ENCODE measurements at regions not wholly inside any gene's neighbourhood (a gene's known extent, or its start where the extent isn't known, plus 50 kb on each side); places are given as distances from the start of the nearest gene placed in this dataset.

- H3K9ac ChIP-seq (ENCODE audit: low read length) = no peak overlapping the region
- no peaks in the 10 kb centered on the region for H3K79me2 ChIP-seq (ENCODE audit: insufficient read depth, low read length)
- POLR2A ChIA-PET = no interaction called here
- RAD21 ChIA-PET (ENCODE audit: low non-redundant PET in 1 of 2, low total read pairs in 2 of 2, uncharacterized antibody in 2 of 2, unreplicated experiment in 2 of 2) = no interaction called here
- no peaks in the 10 kb centered on the region for H3K4me1 ChIP-seq (ENCODE audit: control insufficient read depth in 1 of 2, insufficient read depth in 2 of 2, low read length in 2 of 2)
- no peak overlapping the region for H3K27ac ChIP-seq (ENCODE audit: low read depth, low read length)
- CTCF ChIA-PET = no interaction called here
- TF ChIP-seq ZBTB33 (IDR thresholded peaks at IDR 0.05; ENCODE audit: extremely low read depth, insufficient replicate concordance, low read length) (no peak), POLR2AphosphoS5 (IDR thresholded peaks at IDR 0.05; ENCODE audit: low read depth, low read length) (no peak)
- intact Hi-C loops (cut with micrococcal nuclease) = no loop called here
- H3K9me2 ChIP-seq (ENCODE audit: insufficient read depth) = no peaks in the 10 kb centered on the region
- no peaks in the 10 kb centered on the region for H3K36me3 ChIP-seq (ENCODE audit: control insufficient read depth in 1 of 2, insufficient read depth in 2 of 2, low read length in 2 of 2)
- no peak overlapping the region for H2AFZ ChIP-seq (ENCODE audit: low read depth, low read length, poor library complexity, severe bottlenecking)
- H3K9me3 ChIP-seq (ENCODE audit: control insufficient read depth in 1 of 2, insufficient read depth in 1 of 2, low read depth in 1 of 2, low read length in 2 of 2) = peaks cover 9 to 22% of the 10 kb centered on the region in 2 experiments; a peak in 2 of 4 replicates
- ATAC-seq (no peak), DNase-seq (ENCODE audit: low read depth, low spot score) (no peak)
- no peak overlapping the region for H3K4me2 ChIP-seq (ENCODE audit: low read length)
- no TSS peak for BruUV-seq (replicated peaks)
- no peaks in the 10 kb centered on the region for H4K20me1 ChIP-seq (ENCODE audit: insufficient read depth)
- H3K27me3 ChIP-seq (ENCODE audit: insufficient read depth, low read length) = no peaks in the 10 kb centered on the region
- no peak overlapping the region for H3K4me3 ChIP-seq (replicated peaks in 1 of 2; ENCODE audit: low read depth in 1 of 2, low read length in 2 of 2)
Observed at GRCh38 chr16:8087597-8088289, 502.6 kb downstream of the TMEM114 start.

- no peaks in the 10 kb centered on the region for H3K36me3 ChIP-seq (ENCODE audit: control insufficient read depth in 1 of 2, insufficient read depth in 2 of 2, low read length in 2 of 2)
- no peaks in the 10 kb centered on the region for H3K79me2 ChIP-seq (ENCODE audit: insufficient read depth, low read length)
- H3K27me3 ChIP-seq (ENCODE audit: insufficient read depth, low read length) = no peaks in the 10 kb centered on the region
- ChIA-PET CTCF (no interaction called here), RAD21 (ENCODE audit: low non-redundant PET in 1 of 2, low total read pairs in 2 of 2, uncharacterized antibody in 2 of 2, unreplicated experiment in 2 of 2) (no interaction called here), POLR2A (no interaction called here)
- no peak overlapping the region for H3K27ac ChIP-seq (ENCODE audit: low read depth, low read length)
- no TSS peak for BruUV-seq (replicated peaks)
- H4K20me1 ChIP-seq (ENCODE audit: insufficient read depth) = no peaks in the 10 kb centered on the region
- no peak overlapping the region for H2AFZ ChIP-seq (ENCODE audit: low read depth, low read length, poor library complexity, severe bottlenecking)
- no peak for DNase-seq (ENCODE audit: low read depth, low spot score)
- H3K9me2 ChIP-seq (ENCODE audit: insufficient read depth) = no peaks in the 10 kb centered on the region
- H3K4me1 ChIP-seq (ENCODE audit: control insufficient read depth in 1 of 2, insufficient read depth in 2 of 2, low read length in 2 of 2) = no peaks in the 10 kb centered on the region
- H3K9ac ChIP-seq (ENCODE audit: low read length) = no peak overlapping the region
- H3K4me2 ChIP-seq (ENCODE audit: low read length) = no peak overlapping the region
- H3K9me3 ChIP-seq (ENCODE audit: control insufficient read depth in 1 of 2, insufficient read depth in 1 of 2, low read depth in 1 of 2, low read length in 2 of 2) = peaks cover 12 to 16% of the 10 kb centered on the region in 2 experiments; a peak in 2 of 4 replicates
- no peak for ATAC-seq
- no peak overlapping the region for H3K4me3 ChIP-seq (replicated peaks in 1 of 2; ENCODE audit: low read depth in 1 of 2, low read length in 2 of 2)
- intact Hi-C loops (cut with micrococcal nuclease) = no loop called here
- TF ChIP-seq YY1 (IDR thresholded peaks at IDR 0.05; ENCODE audit: extremely low read depth, insufficient replicate concordance, low read depth, low read length) (no peak), SRF (IDR thresholded peaks at IDR 0.05; ENCODE audit: low read depth) (no peak), ZNF274 (IDR thresholded peaks at IDR 0.05; ENCODE audit: low read depth, low read length) (no peak), ELF1 (IDR thresholded peaks at IDR 0.05; ENCODE audit: borderline replicate concordance, low read depth) (no peak), EZH2 (IDR thresholded peaks at IDR 0.05) (no peak), ZBTB33 (IDR thresholded peaks at IDR 0.05; ENCODE audit: extremely low read depth, insufficient replicate concordance, low read length) (no peak), CEBPB (IDR thresholded peaks at IDR 0.05; ENCODE audit: low read depth) (no peak), CBX3 (IDR thresholded peaks at IDR 0.05; ENCODE audit: low read depth) (no peak)
- TF ChIP-seq, protein P1, sequence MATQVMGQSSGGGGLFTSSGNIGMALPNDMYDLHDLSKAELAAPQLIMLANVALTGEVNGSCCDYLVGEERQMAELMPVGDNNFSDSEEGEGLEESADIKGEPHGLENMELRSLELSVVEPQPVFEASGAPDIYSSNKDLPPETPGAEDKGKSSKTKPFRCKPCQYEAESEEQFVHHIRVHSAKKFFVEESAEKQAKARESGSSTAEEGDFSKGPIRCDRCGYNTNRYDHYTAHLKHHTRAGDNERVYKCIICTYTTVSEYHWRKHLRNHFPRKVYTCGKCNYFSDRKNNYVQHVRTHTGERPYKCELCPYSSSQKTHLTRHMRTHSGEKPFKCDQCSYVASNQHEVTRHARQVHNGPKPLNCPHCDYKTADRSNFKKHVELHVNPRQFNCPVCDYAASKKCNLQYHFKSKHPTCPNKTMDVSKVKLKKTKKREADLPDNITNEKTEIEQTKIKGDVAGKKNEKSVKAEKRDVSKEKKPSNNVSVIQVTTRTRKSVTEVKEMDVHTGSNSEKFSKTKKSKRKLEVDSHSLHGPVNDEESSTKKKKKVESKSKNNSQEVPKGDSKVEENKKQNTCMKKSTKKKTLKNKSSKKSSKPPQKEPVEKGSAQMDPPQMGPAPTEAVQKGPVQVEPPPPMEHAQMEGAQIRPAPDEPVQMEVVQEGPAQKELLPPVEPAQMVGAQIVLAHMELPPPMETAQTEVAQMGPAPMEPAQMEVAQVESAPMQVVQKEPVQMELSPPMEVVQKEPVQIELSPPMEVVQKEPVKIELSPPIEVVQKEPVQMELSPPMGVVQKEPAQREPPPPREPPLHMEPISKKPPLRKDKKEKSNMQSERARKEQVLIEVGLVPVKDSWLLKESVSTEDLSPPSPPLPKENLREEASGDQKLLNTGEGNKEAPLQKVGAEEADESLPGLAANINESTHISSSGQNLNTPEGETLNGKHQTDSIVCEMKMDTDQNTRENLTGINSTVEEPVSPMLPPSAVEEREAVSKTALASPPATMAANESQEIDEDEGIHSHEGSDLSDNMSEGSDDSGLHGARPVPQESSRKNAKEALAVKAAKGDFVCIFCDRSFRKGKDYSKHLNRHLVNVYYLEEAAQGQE (IDR thresholded peaks at IDR 0.05; ENCODE audit: low read depth) = no peak
- TF ChIP-seq, protein P2, sequence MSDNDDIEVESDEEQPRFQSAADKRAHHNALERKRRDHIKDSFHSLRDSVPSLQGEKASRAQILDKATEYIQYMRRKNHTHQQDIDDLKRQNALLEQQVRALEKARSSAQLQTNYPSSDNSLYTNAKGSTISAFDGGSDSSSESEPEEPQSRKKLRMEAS (IDR thresholded peaks at IDR 0.05) = no peak
Observed at GRCh38 chr16:8087146-8087545, 503.2 kb downstream of the TMEM114 start.

Measured in HCT116 (cell line).